NCI-H146 treated with DMSO at 0.1 percent for 48 hours (cell line): ENCODE measurements at regions not wholly inside any gene's neighbourhood (a gene's known extent, or its start where the extent isn't known, plus 50 kb on each side); places are given as distances from the start of the nearest gene placed in this dataset.

Source experiments
- DNase-seq: peaks from one replicate; lab custom pipeline; 2025; ENCODE audit not compliant: unreplicated experiment; lab: John Stamatoyannopoulos, UW

DNA sequence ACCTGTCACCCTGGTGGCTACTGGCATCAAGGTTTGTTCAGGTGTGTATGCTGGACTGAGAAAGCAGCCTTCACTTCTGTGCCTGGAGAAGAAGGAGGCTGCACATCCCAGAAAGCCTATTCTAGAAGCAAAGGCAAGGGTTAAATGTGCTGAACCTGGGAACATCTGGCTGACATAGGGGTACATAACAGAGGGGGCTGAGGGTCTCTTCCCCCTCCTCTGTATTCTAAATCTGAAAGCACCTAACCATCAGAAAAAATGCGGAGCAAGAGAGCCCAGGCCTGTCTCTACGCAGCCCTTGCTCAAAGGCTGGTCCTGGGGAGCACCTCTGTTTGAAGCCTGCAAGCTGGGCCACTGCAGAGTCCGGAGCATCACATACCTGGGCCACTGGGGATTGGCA lies 53.2 kb upstream of the FSTL4 start:
- DNase-seq, result no peak

- no peak for DNase-seq
These were observed 52.1 kb upstream of the FSTL4 start for GRCh38 chr5:133664422-133664821.

GRCh38 chr5:133663397-133664054 lies 51.2 kb upstream of the FSTL4 start:
- DNase-seq, result no peak

DNA sequence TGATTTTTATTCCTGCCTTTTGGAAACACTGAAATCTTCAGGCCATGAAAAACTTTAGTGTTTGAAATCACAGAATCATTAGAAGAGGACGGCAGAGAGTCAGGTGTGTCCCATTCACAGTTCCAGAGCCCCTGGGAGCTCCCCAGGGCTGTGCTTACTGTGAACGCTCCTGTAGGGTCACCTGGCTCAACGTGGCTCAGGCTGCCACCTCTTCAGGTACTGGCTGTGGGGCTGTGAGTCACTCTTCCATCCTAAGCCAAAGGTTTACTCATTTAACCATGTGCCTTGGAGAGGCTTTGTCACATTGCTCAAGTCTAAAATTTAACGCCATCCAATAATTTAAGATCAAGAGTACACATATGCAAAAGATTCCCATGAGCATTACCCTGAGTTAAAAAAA lies 50.2 kb upstream of the FSTL4 start:
- DNase-seq, result no peak
